Pons (tissue), 1 donor: ENCODE measurements at regions not wholly inside any gene's neighbourhood (a gene's known extent, or its start where the extent isn't known, plus 50 kb on each side); places are given as distances from the start of the nearest gene placed in this dataset.

Source experiments
- DNase-seq: peaks from one replicate; pipeline ENCODE4 v3.0.0-alpha.2; 2016; ENCODE audit warnings: low spot score

DNA sequence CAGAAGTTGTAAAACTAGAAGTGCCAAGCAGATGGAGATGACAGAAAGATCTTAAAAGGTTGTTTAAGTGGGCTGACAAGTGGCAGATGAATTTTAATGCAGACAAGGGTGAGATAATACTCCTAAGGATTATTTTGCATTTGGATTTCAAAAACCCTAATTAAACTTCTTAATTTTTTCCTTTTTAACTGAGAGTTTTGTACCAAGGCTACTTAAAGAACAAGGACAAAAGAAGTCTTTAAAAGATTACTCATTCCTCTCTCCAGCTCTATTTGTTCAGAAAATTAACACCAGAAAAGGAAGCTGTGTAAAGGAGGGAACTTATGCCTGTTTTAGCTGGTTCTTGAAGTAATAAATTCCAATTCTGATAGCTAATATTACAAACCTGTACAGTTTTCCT is 275.4 kb downstream of the ETNK1 start:
- no peak for DNase-seq

DNA sequence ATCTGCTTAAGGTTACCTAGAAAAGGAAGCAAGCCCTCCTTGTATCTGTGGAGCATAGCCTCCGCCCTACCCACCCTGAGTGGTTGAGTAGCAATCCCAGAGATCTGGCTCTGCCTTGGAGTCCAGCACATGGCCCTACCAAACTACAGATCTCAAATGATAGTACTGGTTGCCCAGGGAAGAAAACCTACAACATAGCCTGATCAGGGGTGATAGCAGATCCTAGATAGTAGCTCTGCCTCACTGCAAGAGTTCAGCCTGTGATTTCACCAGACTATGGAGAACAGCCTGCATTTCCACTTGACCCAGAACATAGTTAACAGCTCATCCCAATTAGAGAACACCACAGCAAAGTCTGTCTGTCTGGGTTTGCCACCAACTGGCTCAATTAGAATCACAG is 279.5 kb downstream of the ETNK1 start:
- no peak for DNase-seq

DNA sequence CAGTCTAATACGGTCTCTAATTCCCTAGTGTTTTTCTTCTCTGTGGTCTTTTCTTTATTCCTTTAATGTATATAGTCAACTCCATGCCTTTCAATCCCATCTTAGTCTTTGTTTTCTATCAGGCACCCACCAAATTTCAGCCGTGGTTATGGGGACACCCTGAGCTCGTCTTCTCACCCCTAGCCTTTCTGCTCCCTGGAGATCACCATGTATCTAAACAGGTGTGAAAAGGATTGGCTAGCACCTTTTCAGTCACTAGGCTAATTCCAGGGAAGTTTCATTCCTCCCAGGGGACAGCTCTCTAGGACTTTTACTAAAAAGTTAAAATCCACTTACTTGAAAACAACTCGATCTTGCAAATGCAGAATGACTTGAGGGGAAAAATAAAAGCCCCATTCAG is 291.3 kb downstream of the ETNK1 start:
- DNase-seq = no peak

DNA sequence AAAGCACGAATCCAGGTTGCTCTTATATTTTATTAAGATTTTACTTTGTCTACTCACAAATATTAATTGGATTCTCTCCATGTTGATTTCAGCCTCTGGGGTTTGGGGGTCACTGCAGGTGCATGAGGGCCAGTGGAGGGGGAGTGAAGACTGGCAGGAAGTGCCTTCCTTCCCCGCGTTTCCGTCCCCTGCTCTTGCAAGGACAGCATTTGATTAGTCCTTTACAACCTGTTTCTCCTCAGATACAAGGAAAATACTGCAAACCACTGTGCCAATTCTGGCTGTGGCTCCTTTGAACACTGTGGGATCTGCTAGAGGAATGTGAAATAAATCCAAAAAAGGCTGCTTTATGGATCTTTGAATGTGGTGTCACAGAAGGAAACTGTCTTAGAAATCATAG is 291.8 kb downstream of the ETNK1 start:
- no peak for DNase-seq

DNA sequence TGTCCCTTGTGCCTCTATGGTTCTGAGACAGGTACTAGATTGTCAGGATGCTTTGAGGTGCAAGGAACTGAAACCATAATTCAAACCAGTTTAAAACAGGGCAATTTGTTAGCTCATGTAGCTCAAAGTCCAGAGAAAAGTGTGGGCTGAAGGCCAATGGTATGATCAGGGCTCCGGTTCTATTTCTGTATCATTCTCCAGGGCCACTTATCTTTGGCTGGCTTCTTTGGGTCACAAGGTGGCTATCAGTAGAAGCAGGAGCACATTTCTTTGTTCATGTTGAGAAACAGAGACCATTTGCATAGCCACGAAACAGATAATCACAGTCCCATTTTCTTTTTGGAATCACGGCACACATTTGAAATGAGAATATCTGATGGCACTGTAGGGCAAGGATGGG is 294.9 kb downstream of the ETNK1 start:
- no peak for DNase-seq

DNA sequence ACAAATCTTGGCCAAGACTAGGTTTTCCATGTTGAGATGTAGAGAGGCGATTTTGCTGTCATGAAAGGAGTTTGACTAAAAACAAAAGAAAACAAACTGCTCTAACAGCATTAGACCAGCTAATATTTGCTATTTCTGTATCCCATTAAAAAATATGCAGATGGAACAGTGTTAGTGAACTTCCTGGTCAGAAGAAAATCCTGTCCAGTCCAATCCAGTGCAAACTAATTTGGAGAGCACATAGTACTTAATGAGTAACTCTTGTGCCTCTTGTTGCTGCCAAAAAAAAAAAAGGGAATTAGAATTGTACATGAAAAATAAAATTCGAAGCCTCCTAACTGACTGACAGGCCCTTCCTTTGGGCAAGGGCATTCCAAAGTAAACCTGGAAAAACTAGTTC is 298.8 kb downstream of the ETNK1 start:
- DNase-seq = no peak

DNA sequence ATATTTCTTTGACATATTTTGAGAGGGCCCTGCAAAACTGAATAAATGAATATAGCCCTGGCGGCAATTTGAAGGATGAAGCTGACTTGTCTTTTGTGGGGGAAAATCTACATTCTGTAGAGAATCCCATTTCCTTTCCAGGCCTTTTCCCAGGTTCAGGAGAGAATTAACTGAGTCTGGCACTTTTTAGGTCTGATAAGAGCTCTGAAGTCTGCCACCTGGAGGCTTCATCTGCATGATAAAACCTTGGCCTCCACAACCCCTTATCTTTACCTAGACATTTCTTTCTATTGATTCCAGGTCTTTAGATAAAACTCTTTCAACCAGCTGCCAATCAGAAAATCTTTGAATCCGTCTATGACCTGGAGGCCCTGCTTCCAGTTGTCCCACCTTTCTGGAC is 299.4 kb downstream of the ETNK1 start:
- DNase-seq = no peak

DNA sequence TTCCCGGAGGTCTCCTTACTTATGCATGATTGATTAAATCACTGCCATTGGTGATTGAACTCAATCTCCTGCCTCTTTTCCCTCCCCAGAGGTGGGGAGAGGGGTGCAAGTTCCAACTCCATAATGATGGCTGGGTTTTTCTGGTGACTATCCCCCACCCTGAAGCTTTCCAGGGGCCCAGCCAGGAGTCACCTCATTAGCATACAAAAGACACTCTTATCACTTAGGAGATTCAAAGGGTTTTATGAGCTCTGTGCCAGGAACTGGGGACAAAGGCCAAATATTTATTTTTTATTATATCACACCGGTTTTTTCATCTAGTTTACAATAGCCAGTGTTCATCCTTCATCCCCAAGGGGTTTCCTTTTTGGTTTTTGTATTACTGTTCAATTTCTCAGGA is 300.7 kb downstream of the ETNK1 start:
- DNase-seq = no peak

DNA sequence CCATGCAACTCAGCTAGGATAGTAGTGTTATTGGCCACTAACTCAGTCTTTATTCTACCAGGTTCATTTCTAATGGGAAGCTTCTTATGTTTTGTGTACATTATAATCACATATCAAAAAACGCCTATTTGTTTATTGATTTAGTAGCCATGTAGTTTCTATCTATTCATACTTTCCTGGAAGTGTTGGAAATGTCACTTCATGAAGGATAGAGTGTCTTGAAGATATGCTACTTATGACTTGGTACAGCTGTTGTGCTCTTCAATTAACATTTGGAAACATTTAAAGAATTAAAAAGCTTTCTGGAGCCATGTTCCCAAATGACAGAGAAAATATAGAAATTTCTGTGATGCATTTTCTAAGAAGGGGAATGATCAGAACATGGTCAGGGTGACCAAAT is 307.5 kb downstream of the ETNK1 start:
- no peak for DNase-seq

DNA sequence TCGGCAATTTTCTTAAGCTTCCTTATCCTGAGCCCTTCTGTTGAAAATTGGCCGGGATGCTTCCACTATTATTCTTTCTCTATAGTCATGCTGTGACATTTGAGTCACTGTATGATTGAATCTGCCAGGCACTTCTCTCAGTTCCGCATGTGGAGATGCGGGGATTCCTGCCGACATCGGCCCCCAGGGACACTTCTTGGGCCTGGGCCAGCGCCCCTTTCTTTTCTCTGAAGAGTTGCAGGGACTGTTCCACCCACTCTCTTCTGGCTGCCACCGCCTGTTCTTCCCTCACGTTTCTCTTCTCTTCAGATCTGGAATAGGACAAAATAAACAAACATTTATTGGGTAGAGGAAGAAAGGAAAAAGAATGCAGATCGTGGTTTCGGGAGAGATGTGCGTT is 310.1 kb downstream of the ETNK1 start:
- no peak for DNase-seq

DNA sequence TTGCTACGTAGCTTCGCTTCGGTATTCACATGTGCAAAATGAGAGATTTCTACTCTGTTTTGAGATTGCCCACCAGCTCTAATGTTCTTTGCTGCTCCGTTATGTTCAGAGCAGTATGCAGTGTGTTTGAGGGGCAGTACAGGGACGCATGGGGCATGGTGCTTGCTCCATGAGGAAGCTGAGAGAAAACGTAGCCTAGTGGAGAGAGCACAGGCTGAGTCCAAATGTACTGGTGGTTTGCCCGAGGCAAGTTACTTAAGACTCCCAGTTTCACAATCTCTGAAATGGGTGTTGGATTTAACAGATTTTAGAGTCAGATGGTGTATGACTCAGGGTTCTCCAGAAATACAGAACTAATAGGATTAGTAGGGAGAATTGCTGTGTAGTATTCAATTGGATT is 310.5 kb downstream of the ETNK1 start:
- DNase-seq = no peak

DNA sequence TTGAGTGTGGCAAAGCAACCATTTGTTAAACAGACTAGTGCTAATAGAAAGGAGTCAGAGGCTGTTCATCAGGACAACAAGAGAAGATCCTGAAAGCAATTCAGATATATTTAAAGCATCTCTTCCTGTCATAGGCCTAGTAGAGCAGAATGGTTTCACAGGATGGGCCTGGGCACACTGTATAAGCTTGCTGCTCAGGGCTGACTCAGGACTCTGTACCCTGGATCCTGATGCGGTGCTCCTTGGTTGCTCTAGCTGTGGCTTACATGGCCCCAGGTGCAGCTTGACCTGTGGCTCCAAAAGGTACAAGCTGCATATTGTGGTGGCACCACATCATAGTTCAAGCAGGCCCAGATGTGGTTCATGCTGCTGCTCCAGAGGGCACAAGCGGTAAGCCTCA is 313.4 kb downstream of the ETNK1 start:
- no peak for DNase-seq

DNA sequence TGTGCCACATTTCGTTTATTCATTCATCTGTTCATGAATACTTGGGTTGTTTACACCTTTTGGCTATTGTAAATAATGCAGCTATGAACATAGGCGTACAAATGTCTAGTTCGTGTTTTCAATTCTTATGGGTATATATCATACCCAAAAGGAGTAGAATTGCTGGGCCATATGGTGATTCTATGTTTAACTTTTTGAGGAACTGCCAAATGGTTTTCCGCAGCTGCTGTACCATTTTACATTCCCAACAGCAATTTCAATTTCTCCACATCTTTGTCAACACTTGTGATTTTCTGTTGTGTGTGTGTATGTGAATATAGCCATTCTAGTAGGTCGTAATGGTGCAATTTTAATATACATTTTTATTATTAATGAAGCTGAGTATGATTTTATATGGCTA is 326.2 kb downstream of the ETNK1 start:
- no peak for DNase-seq

DNA sequence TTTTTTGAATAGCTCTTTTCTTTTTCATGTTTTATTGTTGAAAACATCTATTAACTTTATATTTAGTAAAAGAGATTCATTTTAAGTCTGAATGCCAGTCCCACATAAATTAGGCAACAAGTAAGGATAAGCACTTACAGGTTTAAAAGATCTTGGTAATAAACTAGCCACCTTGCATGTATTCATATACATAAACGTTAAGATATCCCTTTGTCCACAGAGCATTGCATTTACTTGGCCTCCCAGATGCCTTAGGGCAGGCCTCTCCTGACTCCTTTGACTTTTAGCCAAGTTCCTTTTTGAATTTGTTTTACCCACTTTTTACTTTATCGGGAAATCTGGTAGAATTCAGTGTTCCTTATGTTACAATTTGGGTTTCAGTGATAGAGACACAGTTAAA is 331.7 kb downstream of the ETNK1 start:
- no peak for DNase-seq

DNA sequence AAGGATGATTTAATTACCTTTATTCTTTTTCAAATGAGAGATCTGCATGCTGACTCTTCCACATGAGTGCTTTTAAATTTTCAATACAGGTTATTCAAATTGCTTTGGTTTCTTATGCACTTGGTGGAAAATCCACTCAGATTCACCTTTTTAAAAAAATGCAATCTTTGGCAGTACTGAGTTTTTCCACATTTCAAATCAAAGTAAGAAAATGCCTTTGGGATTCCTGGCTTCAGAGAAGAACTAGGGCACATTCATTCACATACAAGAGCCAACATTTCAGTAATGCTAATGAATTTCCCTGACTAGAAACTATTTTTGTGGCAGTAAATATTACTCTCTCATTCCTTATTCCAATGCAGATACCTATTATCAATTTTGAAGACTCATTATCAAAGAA is 342.2 kb downstream of the ETNK1 start:
- DNase-seq = no peak

DNA sequence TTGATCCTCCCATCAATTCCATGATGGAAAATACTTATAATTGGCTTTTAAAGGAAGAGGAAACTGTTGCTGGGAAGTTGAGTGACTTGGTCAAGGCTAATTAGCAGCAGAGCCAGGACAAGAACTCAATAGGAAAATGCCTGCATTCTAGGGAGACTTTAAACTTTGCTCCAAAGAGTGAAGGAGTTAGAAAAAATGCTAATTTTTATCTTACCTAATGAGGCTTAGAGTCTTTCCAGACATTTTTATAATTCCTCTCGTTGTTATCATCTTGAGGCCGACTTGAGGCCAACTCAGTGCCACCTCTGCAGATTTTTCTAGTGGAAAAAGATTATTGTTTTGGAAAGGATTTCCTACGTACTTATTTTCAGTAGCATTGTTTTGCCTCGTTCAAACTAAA is 344.6 kb downstream of the ETNK1 start:
- DNase-seq = no peak

DNA sequence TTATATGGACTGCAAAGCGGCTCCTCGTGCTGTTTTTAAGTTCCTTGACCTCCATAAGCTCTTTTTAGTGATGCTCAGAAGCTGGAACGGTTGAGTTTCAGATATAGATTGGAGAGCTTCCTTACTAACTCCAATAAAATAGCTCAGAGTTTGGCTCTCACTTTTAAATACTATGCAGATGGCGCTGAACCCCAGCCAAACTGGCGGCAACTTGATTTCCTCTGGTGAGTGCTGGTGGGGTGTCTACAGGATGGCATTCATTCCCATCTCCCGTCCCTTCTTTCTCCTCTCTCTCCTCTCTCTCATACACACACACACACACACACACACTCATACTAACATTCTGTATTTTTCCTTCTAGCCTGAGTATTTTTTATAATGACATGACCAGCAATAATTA is 346.3 kb downstream of the ETNK1 start:
- DNase-seq = no peak

DNA sequence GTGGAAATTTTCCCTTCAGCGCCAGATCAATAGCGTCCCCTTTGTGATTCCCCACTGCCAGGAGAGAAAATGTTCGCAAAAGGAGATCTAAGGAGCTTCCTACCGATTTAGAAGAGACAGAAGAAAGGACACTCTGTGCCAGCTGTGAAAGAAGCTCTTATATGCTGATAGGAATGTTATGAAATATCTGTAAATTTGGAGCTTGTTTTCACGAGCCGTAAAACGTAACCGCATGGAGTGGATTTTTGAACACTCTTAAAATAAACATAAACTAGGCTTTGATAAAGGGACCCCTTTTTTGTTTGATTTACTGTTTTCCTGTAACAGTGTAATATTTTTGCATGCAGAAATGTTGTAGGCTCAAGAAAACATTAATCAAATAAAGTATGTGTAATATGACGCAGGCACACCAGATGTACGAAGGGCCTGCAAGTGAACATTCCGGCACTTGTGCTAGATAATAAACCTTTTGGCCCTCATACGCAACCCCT is 346.8 kb downstream of the ETNK1 start:
- no peak for DNase-seq

DNA sequence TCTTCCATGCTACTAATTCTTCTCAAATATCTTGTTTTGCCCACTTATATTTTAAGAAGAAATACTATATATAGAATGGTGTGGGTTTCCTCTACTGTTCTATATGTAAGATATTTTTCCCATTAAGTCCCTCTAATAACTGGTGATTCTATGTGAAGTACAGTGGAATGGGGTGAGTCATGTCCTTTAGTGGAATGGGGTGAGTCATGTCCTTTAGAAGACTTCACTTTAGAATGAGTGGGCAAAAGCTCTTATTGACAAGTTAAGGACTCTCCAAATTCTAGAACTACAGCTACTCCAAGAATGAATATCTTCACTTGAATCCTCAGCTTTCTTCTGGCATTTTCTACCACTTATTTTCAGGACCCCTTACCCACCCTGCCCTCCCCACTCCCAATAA is 349.9 kb downstream of the ETNK1 start:
- no peak for DNase-seq

DNA sequence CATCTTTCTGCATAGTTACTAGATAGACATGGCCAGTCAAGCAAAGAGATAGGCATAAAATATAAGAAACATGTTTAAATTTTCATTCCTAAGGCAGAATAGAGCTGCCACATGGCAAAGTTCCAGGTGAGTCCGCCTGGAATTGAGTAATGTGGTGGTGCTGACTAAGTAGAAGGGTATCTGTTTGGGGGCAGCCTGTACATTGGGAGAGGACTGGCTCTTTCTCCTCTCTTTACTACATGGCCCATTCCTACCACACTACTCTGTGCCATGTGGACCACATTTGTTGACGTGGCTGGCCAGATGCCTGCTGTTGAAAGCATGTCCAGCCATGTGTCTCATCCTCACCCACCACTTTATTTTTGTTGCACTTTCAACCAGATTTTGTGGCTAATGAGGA is 354.0 kb downstream of the ETNK1 start:
- DNase-seq = no peak

DNA sequence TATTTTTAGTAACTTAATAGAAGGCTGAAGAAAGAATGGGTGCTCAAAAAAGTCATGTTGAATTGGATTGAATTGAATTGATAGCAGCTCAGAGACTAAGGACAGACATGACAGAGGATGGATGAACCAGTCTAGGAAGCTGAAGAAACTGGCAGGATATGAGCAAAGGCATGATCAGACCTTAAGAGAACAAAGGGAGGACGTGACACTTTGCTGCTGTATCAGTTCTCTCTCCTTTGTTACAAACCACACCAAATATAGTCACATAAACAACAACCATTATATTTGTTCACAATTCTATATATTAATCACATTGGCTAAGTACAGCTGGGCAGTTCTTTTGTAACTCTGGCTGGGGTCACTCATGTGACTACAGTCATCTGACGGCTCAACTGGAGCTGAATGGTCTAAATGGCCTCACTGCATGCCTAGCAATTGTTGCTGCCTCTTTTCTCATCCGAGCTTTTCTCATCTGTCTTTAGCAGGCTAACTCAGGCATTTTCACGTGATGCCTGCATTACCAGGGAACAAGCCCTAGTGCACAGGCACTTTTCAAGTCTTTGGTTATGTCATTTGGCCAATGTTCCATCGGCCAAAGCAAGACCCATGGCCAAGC is 355.0 kb downstream of the ETNK1 start:
- DNase-seq = no peak

DNA sequence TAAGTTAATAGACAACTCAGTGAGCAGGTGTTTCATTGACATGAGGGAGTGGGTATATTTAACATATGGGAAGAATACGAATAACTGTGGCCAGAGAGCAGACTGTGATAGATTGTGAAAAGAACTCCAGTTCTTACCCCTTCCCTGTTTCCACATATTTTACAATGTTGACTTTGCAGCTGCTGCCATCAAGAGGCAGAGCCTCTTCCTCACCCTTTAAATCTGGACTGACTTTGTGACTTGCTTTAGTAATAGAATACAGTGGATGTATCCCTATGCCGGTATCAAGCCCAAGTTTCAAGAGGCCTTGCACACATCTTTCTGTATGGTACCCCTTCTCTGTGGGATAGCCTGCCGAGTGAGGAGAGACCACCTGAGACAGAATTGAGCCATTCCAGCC is 356.7 kb downstream of the ETNK1 start:
- DNase-seq = no peak

DNA sequence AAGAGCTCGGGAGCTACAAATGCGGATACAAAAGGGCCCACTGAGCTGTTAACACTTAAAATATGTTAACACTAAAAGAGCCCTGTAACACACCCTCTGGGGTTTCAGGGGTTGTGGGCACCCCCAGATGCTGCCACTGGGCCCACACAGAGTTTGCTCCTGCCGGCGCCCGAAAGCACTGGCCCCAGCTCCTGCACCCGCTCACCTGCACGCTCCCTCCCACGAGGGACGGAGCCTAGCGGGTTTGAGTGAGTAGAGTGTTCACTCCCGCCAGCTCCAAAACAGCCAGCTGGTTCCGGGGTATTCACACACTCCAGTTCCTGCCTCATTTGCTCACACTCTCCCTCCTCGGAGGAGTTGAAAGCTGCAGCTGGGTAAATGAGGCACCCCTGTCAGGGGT is 357.7 kb downstream of the ETNK1 start:
- DNase-seq = no peak

DNA sequence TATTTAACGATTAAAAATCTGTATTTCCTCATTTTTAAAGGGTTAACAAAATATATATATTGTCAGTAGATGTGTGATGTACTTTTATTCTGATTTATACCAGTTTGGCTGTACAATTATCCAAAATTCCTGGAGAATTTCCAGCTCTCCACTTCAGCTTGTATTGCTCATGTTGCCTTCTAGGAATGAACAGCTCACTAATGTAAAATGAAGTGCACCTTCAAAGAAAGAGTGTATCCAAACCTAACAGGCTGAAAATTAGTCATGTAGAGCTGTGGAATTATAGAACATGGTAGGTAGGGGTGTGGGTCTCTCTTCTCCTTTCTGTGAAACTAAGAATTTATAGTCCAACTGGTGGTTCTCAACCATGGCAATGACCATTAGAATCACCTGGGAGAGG is 362.0 kb downstream of the ETNK1 start:
- DNase-seq = no peak

DNA sequence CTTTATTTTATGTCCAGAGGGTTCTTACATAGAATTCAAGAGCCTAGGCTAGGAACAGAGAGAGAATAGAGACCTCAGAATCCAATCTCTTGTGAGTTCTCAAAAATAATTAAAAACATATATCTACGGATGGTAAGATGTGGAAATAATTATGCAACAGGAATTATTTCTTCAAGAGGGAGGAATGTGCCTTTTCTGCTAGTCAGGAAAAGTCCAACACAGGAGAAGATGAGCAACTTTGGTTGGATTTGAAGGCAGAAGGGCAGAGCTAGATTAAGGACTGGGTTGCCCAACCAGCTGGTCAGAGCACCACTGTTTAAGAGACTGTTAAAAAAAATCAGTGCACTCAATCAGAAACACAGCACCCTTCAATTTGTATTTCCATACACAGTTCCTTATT is 365.5 kb downstream of the ETNK1 start:
- DNase-seq = no peak
